ENCODE measurements at regions not wholly inside any gene's neighbourhood (a gene's known extent, or its start where the extent isn't known, plus 50 kb on each side); places are given as distances from the start of the nearest gene placed in this dataset.

- DNase-seq (ENCODE audit: low spot score), result no peak
Measured at GRCh38 chr9:91098203-91098850, 263.4 kb downstream of the AUH start.

DNA sequence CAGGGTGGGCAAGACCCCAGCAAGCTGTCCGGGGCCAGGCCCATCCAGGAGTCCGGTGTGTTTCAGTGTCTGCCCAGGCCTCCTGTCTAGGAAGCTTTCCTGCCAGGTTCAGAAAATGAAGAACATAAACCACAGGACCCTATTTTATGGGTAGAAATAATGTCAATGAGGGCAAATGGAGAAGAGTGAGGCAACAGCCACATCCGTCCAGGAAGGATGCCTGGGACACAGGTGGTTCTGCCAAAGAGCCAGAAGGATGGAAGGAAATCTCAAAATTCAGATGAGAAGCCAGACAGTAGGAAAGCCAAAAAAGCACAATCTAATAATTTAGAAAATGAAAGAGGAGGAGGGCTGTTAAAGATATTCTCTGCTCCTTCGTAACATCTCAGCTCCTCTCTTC, 262.3 kb downstream of the AUH start:
- DNase-seq (ENCODE audit: low spot score), result no peak

GRCh38 chr9:91100878-91101450, 260.8 kb downstream of the AUH start:
- no peak for DNase-seq (ENCODE audit: low spot score)

DNA sequence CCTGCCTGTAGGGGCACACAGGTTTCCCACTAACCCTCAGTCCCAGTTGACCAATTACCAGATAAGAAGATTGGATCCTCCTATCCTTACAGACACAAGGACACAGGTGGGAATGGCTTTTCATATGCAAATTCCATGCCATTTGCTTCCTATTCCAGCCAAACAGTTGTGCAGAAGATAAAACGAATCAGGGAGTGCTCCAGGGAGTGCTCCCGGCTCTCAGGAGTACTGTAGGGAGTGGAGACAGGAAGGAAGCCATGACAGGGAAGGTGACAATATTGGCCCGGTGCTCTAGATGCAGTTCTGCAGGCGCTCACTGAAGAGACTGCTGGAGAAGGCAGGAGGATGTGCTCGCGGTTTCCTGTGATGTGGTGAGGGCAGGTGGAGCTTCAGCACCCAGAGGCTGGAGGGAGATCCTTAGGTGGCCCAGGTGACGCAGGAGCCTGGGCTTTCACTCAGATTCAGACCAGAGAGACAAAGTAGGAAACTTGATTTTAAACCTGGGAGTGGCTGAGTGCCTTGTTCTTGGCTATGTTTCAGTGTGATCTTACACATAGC, 260.0 kb downstream of the AUH start:
- no peak for DNase-seq (ENCODE audit: low spot score)

GRCh38 chr9:91102269-91102668, 259.4 kb downstream of the AUH start:
- no peak for DNase-seq (ENCODE audit: low spot score)

DNA sequence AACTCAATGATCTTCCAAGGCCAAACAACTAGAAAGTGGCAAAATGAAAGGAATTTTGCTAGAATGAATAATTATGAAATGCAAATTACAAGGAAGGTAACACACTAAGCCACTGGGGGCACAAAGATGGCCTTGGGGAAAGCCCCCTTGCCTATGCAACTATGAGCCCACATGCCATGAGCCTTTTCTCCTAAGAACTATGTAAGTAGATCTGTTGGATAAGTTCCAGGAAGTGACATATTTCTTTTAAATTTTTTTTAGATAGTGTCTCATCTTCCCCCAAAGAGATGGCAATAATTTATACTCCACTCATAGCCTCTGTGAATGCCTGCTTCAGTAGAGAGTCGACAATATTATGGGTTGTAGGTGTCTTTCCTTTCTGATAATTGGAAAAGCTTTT, 257.8 kb downstream of the AUH start:
- no peak for DNase-seq (ENCODE audit: low spot score)

- no peak for DNase-seq (ENCODE audit: low spot score)
Measured at GRCh38 chr9:91106415-91107081, 255.2 kb downstream of the AUH start.

GRCh38 chr9:91111226-91111625, 250.5 kb downstream of the AUH start:
- DNase-seq (ENCODE audit: low spot score), result no peak

DNA sequence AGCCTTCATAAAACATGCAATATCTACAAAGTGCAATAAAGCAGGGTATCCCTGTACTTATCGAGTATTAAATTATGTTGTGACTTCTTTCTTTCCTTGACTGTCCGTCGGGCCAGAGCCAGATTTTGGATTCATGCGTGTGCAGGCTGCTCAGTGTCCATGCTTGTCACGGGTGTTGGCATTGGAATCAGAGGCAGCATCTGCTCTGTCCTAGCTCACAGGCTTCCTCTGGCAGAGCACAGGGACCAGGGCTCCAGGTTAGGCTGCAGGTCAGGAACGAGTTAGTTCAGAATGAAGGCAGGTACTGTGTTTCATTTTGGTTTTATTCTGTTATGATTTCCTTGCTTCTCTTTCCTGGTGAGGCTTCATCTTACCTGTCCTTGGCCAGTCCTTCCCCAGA, 249.8 kb downstream of the AUH start:
- DNase-seq (ENCODE audit: low spot score), result no peak

DNA sequence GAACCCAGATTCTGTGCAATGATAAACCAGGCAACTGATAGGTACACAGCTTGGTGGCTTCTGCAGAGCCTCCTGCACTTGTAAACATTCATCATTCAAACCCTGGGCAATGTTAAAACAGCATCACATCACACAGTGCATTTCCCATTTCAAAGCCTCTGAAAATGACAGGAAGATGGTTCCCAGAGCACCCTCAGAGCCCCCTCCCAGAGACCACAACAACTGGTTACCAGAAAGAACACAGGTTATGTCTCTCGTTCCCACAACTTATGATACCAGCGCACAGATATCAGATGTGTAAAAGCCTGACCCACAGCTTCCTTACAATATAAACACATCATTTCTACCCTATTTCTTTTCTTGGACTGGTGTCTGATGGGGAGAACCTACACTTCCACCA, 248.7 kb downstream of the AUH start:
- no peak for DNase-seq (ENCODE audit: low spot score)

DNA sequence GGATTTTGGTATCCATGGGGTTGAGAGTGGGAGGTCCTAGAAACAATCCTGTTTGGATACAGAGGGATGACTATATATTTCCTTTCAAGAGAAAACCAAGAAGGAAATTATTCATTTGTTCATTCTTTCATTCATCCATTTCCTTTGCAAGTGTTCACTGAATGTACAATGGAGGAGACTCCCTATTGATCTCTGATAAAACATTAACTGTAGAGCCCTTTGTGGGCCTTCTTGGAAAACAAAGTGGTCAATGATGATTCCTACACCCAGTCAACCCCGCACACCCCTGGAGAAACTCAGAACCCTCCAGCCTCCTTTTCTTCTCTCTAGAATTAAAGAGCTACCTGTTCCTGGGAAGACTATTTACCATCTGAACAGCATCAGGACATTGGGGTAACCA, 247.3 kb downstream of the AUH start:
- DNase-seq (ENCODE audit: low spot score), result no peak

- DNase-seq (ENCODE audit: low spot score), result no peak
Measured at GRCh38 chr9:91116211-91116610, 245.5 kb downstream of the AUH start.

- no peak for DNase-seq (ENCODE audit: low spot score)
Measured at GRCh38 chr9:91116711-91117110, 245.0 kb downstream of the AUH start.

- no peak for DNase-seq (ENCODE audit: low spot score)
Measured at GRCh38 chr9:91117474-91117891, 244.2 kb downstream of the AUH start.

- DNase-seq (ENCODE audit: low spot score), result no peak
Measured at GRCh38 chr9:91117959-91118703, 243.6 kb downstream of the AUH start.

- DNase-seq (ENCODE audit: low spot score), result no peak
Measured at GRCh38 chr9:91118704-91119025, 243.1 kb downstream of the AUH start.

- DNase-seq (ENCODE audit: low spot score), result no peak
Measured at GRCh38 chr9:91119142-91119541, 242.6 kb downstream of the AUH start.

- no peak for DNase-seq (ENCODE audit: low spot score)
Measured at GRCh38 chr9:91119679-91120078, 242.0 kb downstream of the AUH start.

DNA sequence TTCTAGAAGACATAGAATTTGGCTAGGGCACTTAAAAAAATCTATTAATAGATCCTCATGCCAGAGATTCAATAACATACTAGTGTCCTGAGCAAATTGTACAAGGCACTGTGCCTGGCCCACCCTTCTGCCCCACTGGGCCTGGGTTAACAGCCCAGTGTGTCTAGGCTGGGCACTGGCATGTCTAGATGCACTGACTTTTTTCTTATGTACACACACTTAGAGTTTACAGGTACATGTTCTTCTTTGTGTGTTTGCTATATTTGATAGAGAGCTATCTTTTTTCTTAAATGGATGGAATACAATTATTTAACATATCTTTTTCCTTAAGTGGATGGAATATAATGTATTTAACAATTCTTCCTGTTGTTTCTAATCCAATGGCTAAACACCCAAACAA, 241.5 kb downstream of the AUH start:
- no peak for DNase-seq (ENCODE audit: low spot score)

DNA sequence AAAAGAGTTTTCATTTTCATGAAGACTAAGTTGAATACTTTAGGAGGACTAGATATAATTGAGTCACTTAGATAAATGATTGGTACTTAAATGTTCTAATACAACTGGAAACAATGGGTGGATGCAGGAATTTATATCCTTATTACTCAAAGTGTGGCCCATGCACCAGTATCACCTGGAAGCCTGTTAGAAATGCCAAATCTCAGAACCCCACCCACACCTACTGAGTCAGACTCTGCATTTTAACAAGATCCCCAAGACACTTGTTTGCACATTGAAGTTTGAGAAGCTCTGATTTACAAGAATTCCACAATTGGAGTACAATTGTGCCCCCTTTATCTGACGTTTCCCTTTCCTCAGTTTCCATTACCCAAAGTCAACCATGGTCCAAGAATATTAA, 239.0 kb downstream of the AUH start:
- no peak for DNase-seq (ENCODE audit: low spot score)

- no peak for DNase-seq (ENCODE audit: low spot score)
Measured at GRCh38 chr9:91126761-91127445, 234.8 kb downstream of the AUH start.

GRCh38 chr9:91127653-91128052, 234.1 kb downstream of the AUH start:
- DNase-seq (ENCODE audit: low spot score), result no peak
